Activated naive CD8-positive, alpha-beta T cell treated with anti-CD3 and anti-CD28 coated beads for 36 hours (primary cell): ENCODE measurements at regions not wholly inside any gene's neighbourhood (a gene's known extent, or its start where the extent isn't known, plus 50 kb on each side); places are given as distances from the start of the nearest gene placed in this dataset.

ENCODE experiments used
- DNase-seq: peaks from one replicate; pipeline ENCODE4 v3.0.0; 2021
- H3K27ac Mint-ChIP-seq: one replicate; pipeline ENCODE4 v1.8.0; 2022; ENCODE audit warnings: mild to moderate bottlenecking, moderate library complexity, mixed read lengths
- H3K27me3 Mint-ChIP-seq: one replicate; pipeline ENCODE4 v1.8.0; 2022; ENCODE audit warnings: mild to moderate bottlenecking, mixed read lengths
- H3K36me3 Mint-ChIP-seq: one replicate; pipeline ENCODE4 v1.8.0; 2021; ENCODE audit warnings: mild to moderate bottlenecking, mixed read lengths
- H3K4me1 Mint-ChIP-seq: one replicate; pipeline ENCODE4 v1.8.0; 2021; ENCODE audit warnings: mixed read lengths
- H3K4me3 Mint-ChIP-seq: one replicate; pipeline ENCODE4 v1.8.0; 2022; ENCODE audit warnings: mild to moderate bottlenecking, moderate library complexity, mixed read lengths
- H3K9me3 Mint-ChIP-seq: one replicate; pipeline ENCODE4 v1.8.0; 2022; ENCODE audit warnings: mixed read lengths

DNA sequence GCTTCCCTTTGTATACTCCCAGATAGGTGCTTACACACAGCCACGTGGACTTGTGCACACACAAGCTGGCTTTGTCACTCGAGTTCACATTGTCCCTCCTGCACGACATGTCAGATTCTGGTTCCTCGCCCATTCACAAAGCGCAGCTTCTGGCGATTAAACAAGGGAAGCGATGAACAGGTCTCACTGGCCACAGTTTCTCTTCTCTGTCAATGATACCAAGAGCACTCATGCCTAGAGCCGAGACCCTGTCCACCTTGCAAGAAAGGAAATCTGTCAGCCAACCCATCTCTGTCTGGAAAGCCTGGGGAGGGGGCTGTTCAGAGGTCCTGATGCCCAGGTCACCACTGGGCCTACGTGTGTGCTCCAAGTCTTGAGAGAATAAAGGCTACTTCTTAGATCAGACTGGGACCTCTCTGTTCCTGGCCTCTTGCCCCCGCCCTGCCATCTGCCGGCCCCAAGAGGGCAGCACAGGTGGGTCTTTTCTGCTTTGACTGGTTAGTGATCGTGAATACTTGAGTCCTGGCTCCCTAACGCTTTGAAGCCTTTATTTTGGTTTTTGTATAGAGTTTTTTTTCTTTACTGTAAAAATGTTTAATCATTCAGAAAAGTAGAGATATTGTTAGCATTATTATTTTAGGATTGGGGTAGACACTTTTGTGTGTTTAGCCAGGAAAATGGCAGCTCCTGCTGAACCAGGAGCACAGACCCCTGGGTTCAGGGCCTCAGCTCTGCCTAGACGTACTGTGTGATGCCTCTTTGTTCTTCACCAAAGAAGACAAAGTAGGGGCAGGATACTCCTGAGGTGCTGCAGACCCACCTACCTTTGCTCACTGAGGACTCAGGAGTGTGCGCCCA, 104.7 kb downstream of the MRM1 start:
- no peak overlapping the region for H3K27ac Mint-ChIP-seq
- no peaks in the 10 kb centered on the region for H3K9me3 Mint-ChIP-seq
- H3K4me1 Mint-ChIP-seq = peaks cover 2% of the 10 kb centered on the region
- peak; percentile 56 for DNase-seq
- H3K4me3 Mint-ChIP-seq = no peak overlapping the region
- H3K27me3 Mint-ChIP-seq = peaks cover 44% of the 10 kb centered on the region
- no peaks in the 10 kb centered on the region for H3K36me3 Mint-ChIP-seq

DNA sequence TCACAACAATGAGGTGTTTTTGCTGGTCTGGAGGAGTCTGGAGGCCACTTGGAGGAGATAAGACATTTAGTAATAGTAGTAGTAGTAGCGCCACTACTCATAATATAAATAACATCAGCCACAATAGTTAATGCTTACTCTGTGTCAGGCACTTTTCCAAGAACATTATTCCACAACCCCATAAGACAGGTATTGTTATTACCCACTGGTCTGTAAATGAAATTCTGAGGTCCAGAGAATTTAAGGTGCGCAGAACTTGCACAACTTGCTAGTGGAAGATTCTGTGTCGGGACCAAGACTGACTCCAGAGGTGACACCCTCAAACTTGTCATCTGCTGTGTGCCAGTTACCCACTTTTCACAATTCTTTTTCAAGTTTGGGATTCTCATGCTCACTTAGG, 106.5 kb downstream of the MRM1 start:
- H3K36me3 Mint-ChIP-seq = no peaks in the 10 kb centered on the region
- H3K27ac Mint-ChIP-seq = no peak overlapping the region
- H3K9me3 Mint-ChIP-seq = no peaks in the 10 kb centered on the region

DNA sequence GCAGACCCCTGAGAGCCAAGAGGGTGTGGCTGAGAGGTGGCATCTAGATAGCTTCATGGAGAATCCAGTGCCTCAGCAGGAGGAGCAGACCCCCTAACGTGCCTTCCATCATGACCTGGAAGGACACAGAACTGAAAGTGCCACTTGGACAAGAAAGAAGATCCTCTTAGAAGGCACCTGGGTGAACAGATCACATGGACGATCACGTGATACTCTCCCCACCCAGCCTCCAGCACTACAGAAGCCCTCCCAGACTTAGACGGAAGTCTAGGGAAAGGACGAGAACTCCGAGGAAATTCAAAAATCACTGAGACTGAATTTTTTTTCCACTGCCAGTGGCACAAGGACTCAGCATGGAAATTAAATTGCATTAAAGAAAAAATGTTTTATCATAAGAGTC, 113.4 kb downstream of the MRM1 start:
- Mint-ChIP-seq H3K27me3 (no peaks in the 10 kb centered on the region), H3K4me3 (no peak overlapping the region), H3K36me3 (no peaks in the 10 kb centered on the region), H3K9me3 (peaks cover 1% of the 10 kb centered on the region), H3K27ac (no peak overlapping the region), H3K4me1 (no peaks in the 10 kb centered on the region)
- no peak for DNase-seq

More for the DNA sequence above, 106.5 kb downstream of the MRM1 start:
- H3K4me1 Mint-ChIP-seq = peaks cover 2% of the 10 kb centered on the region
- no peak for DNase-seq
- peaks cover 29% of the 10 kb centered on the region for H3K27me3 Mint-ChIP-seq
- no peak overlapping the region for H3K4me3 Mint-ChIP-seq

DNA sequence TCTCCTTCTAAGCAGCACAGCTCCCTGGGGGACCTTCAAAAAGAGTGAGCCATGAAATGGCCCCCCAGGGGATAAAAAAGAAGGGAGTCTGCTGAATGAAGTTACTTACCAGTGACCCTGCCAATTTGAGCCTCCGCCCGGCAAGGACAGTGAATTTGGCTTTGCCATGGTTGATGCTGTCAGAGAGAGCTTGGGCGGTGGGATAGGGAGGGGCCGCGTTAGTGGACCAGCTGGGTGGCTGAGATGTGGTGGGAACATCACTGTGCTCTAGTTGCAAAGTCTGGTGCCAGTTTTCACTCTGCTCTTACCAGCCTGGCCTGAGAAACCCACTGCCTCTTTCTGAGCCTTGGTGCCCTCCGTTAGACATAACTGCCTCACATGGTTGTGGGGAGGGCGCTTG, 114.6 kb downstream of the MRM1 start:
- Mint-ChIP-seq H3K27ac (no peak overlapping the region), H3K36me3 (no peaks in the 10 kb centered on the region), H3K4me3 (no peak overlapping the region), H3K9me3 (peaks cover 1% of the 10 kb centered on the region), H3K4me1 (no peaks in the 10 kb centered on the region), H3K27me3 (no peaks in the 10 kb centered on the region)
- no peak for DNase-seq

DNA sequence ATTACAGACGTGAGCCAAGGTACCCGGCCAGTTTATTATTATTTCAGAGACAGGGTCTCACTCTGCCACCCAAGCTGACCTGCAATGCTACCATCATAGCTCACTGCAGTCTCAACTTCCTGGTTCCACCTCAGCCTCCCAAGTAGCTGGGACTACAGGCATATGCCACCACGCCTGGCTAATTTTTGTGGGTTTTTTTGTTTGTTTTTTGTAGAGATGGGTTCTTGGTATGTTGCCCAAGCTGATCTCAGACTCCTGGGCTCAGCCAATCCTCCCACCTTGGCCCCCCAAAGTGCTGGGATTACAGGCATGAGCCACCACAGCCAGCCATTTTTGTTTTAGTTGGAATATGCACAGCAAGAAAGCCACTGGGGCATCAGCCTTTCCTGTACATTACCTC, 115.7 kb downstream of the MRM1 start:
- peaks cover 8% of the 10 kb centered on the region for H3K4me1 Mint-ChIP-seq
- no peak overlapping the region for H3K4me3 Mint-ChIP-seq
- H3K27ac Mint-ChIP-seq = no peak overlapping the region
- DNase-seq = no peak
- H3K36me3 Mint-ChIP-seq = no peaks in the 10 kb centered on the region
- H3K9me3 Mint-ChIP-seq = peaks cover 1% of the 10 kb centered on the region
- H3K27me3 Mint-ChIP-seq = no peaks in the 10 kb centered on the region

DNA sequence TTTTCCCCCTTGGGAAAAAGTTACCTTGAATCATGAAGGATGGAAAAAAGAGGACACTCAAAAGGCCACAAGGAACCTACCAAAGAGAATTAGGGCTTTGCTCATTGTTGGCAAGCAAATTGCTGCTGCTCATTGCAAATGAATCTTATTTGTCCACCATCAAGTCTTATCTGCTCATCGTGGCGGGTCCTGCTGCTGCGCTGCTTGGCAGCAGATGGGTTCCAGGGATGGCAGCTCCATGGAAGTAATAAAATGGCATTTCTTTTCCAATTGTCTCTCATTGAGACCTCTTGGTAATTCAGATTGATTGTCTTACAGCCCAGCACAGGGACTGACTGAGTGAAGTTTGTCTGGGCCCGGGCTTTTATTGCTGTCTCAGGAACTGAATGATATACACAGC, 118.7 kb downstream of the MRM1 start:
- Mint-ChIP-seq H3K9me3 (peaks cover 1% of the 10 kb centered on the region), H3K4me1 (peaks cover 26% of the 10 kb centered on the region), H3K4me3 (no peak overlapping the region), H3K27me3 (no peaks in the 10 kb centered on the region), H3K27ac (peak overlapping the region; percentile 98), H3K36me3 (no peaks in the 10 kb centered on the region)
- DNase-seq = no peak

DNA sequence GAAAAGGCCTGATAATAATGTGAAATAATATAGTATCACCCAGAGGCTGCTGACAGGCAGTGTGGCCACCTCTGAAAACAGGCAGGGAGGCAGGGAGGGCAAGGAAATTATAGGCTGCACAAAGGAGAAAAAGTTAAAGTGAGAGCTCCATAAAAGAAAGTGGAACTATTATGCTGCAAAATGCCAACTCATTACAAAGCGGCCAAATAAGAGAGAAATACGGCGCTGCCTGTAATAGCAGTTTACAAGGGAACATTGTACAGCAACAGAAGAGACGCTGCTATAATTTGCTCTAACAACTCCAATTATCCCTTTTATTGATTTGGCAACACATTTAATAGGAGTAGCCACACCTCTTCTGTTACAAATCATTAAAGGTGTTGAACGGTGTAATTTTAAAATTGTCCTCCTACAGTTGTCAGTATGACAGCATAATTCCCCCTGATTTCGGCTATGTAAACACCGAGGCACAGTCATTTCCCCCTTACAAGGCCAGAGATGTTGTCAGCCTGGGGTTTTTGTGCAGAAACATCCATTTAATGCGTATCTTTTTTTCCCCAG, 120.3 kb downstream of the MRM1 start:
- Mint-ChIP-seq H3K4me1 (peaks cover 38% of the 10 kb centered on the region), H3K27me3 (no peaks in the 10 kb centered on the region), H3K9me3 (peaks cover 1% of the 10 kb centered on the region), H3K4me3 (peak overlapping the region; percentile 83), H3K27ac (peak overlapping the region; percentile 98), H3K36me3 (no peaks in the 10 kb centered on the region)
- DNase-seq = no peak

DNA sequence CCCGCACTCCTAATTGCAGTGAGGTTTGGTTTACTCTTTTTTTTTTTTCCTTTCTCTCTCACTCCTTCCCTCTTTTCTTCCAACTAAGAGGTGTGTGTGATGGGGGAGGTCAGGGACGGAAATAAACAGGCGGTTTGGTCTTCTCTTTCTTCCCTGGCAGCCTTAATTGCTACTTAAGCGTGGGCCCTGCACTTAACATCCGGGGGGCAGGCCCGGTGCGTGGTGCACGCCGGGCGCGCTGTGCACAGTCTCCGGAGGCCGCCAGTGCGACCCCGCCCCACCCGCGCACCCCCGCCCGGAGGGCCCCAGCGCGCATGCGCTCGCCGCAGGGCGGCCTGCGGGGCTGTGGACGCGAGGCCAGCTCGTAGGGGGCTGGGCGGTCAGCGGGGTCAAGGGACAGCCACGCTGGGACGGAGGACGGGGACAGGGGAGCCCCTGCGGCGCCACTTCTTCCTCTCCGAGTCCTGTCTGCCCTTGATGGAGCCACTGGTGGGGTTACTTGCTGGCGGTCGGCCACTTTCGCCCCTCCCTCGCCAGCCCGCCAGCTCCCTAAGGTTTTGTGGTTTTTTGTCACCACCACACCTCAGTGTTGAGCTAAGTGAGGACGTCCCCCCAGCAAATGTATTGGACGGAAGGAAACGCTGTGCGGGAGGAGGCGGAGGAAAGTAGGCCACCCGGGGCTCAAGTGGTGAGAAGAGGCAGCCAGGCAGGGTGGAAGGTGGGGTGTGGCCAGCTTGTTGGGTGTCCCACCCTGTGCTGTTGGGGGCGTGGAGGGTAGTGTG, 120.9 kb downstream of the MRM1 start:
- Mint-ChIP-seq H3K27me3 (no peaks in the 10 kb centered on the region), H3K4me3 (peak overlapping the region; percentile 83), H3K4me1 (peaks cover 41% of the 10 kb centered on the region), H3K36me3 (no peaks in the 10 kb centered on the region), H3K27ac (peak overlapping the region; percentile 98), H3K9me3 (peaks cover 1% of the 10 kb centered on the region)
- peak; percentile 86 for DNase-seq

DNA sequence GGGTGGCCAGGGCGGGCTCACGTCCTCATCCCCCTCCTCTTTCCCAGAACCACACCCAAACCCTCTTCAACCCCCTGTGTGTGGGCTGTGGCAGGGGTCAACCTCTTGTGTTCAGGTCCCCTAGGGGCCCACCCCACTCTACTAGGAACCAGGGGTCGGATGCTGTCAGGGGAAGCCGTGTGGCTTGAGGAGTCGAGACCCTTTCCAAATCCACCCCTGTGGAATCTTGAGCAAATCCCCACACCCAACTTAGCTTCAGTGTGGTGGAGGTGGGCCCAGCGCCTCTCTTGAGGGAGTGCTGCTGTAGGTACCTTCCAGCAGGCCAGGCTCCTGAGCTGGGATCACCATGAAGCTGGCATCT, 121.5 kb downstream of the MRM1 start:
- peak overlapping the region; percentile 92 for H3K27ac Mint-ChIP-seq
- H3K4me1 Mint-ChIP-seq = peaks cover 46% of the 10 kb centered on the region
- H3K9me3 Mint-ChIP-seq = peaks cover 1% of the 10 kb centered on the region
- no peak for DNase-seq
- H3K27me3 Mint-ChIP-seq = no peaks in the 10 kb centered on the region
- H3K4me3 Mint-ChIP-seq = peak overlapping the region; percentile 82
- H3K36me3 Mint-ChIP-seq = no peaks in the 10 kb centered on the region

DNA sequence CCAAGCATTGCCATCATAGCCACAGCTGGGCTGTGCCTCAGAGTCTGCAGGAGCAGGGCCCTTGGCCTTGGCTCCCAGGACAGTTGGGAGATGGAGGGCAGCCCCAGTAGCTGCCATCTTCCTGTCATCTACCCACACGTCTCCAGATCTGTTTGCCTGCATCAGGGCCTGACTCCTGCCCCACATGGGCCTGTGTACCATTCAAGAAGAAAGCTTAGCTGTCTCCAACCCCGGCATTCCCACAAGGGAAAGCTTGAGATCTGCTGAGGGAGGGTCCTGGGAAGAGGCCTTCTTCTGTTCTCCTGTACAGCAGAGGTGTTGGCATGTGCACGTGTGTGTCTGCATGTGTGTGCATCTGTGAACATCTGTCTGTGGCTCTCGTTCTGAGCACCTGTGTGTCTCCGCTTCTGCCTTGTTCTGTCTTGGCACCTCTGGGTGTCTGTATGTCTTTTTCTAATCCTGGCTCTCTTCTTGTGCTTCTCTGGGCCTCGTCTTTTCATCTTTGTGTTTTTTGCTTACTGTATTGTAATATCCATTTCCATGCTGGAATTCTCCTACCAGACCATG, 122.2 kb downstream of the MRM1 start:
- no peaks in the 10 kb centered on the region for H3K9me3 Mint-ChIP-seq
- H3K4me3 Mint-ChIP-seq = peak overlapping the region; percentile 82
- H3K27me3 Mint-ChIP-seq = no peaks in the 10 kb centered on the region
- no peaks in the 10 kb centered on the region for H3K36me3 Mint-ChIP-seq
- DNase-seq = no peak
- H3K27ac Mint-ChIP-seq = peak overlapping the region; percentile 92
- peaks cover 52% of the 10 kb centered on the region for H3K4me1 Mint-ChIP-seq

DNA sequence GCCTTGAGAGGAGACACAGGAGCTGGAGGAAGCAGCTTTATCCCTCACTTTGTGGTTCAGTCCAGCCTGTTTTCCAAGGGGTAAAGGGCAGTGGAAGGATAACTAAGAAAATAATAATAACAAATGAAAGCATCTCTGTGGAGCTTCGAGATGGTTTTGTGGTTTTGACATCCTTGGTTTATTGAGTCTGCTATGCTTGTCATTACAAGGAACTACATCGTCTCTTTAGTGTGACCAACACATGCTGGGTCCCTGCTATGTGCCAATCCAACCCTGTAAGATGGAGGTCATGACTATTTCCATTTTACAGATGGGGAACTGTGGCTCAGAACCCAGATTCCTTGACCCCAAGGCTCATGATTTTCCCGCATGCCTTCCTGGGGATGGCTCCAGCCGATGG, 124.8 kb downstream of the MRM1 start:
- Mint-ChIP-seq H3K9me3 (no peaks in the 10 kb centered on the region), H3K4me1 (peaks cover 52% of the 10 kb centered on the region), H3K27ac (peak overlapping the region; percentile 27), H3K36me3 (no peaks in the 10 kb centered on the region), H3K4me3 (no peak overlapping the region), H3K27me3 (no peaks in the 10 kb centered on the region)
- DNase-seq = no peak

DNA sequence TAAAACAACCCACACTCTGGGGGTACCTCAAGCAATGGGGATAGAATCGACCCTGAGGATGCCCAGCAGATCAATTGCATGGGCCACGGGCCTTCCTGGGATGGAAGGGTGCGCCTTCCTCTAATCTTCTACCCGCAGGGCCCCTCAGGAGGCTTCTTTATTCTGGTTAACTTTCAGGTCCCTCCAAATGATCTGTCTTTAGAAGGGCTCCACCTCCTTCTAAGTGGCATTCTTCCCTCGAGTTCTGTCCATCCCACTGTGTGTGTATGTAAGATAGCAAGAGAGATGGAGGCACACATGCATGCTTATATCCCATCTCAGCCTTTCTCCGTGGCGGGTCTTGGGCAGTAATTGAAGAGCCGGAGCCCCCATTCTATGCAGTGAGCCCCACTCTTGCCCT, 125.7 kb downstream of the MRM1 start:
- DNase-seq = no peak
- Mint-ChIP-seq H3K27ac (no peak overlapping the region), H3K4me3 (no peak overlapping the region), H3K27me3 (no peaks in the 10 kb centered on the region), H3K36me3 (no peaks in the 10 kb centered on the region), H3K9me3 (no peaks in the 10 kb centered on the region), H3K4me1 (peaks cover 46% of the 10 kb centered on the region)

DNA sequence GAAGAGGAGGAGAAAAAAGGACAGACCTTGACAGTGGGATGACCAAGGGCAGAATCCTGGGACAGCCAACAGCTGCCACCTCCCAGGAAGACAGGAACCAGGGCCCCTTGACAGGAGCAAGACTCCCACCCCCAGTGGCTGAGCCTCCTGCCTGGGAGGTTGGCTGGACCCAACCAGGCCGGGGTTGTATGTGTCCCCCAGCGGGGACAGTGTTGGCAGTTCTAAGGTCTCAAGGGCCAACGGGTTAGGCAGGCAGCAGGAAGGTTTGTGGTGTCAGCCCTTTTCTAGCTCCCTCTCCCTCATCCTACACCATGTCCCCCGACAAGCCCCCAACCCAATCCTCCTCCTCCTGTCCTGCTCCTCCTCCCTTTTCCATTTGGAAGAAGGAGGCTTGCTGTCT, 126.2 kb downstream of the MRM1 start:
- Mint-ChIP-seq H3K4me3 (peak overlapping the region; percentile 35), H3K4me1 (peaks cover 45% of the 10 kb centered on the region), H3K36me3 (no peaks in the 10 kb centered on the region), H3K27ac (peak overlapping the region; percentile 53), H3K9me3 (no peaks in the 10 kb centered on the region), H3K27me3 (no peaks in the 10 kb centered on the region)
- no peak for DNase-seq

DNA sequence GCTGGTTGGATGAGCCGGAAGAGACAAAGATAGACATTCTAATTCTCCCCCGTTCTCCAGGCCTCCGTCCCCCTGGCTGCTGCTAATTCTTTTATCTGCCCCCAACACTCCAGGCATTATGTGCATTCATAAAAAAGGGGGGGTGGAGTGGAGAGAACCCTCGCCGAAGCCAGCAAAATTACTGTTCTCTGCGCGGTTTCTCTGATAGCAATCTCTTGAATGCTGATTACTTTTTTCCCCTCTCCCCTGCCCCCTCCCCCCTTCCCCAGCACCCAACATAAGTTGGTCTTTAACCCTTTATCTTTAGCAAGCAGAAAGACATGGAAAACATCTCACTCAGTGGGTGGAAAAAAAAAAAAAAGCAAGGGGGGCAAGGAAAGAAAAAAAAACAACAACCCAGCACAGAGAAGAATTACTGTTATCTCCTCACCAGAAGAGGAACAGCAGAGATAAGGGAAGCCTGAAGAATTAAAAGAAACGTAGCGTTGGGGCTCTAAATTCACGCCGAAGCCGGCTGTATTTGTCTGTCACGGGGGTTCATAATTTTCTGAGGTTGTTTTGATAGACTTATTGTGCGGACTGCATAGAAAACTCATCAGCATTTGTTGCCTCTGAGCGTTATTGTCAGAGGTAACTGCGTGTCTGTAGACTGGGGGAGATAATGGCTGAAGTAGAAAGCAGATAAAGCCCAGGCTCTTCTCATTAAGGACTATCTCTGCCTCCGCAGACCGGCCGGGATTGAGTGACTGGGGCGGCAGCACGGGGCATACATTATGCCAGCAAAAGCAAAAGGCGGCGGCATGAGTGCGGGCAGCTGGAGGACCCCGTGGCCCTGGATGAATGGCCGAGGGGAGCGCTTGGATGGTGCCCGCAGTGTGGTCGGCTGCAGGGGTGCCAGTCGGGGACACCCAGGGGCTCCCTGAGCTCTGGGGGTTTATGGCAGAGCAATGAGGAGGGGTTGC, 126.9 kb downstream of the MRM1 start:
- peaks cover 42% of the 10 kb centered on the region for H3K4me1 Mint-ChIP-seq
- H3K4me3 Mint-ChIP-seq = peak overlapping the region; percentile 62
- no peaks in the 10 kb centered on the region for H3K9me3 Mint-ChIP-seq
- no peaks in the 10 kb centered on the region for H3K36me3 Mint-ChIP-seq
- H3K27ac Mint-ChIP-seq = peak overlapping the region; percentile 72
- DNase-seq = peak; percentile 27
- H3K27me3 Mint-ChIP-seq = no peaks in the 10 kb centered on the region
